Cardiac septum (tissue), 1 donor: ENCODE measurements at regions not wholly inside any gene's neighbourhood (a gene's known extent, or its start where the extent isn't known, plus 50 kb on each side); places are given as distances from the start of the nearest gene placed in this dataset.

Experiments
- DNase-seq: peaks from one replicate; pipeline ENCODE4 v3.0.0-alpha.2; 2020; ENCODE audit warnings: low spot score
- intact Hi-C: fragments of 100-400 bp; cut with DNase I; formaldehyde crosslinking; loops from one replicate; pipeline ENCODE4 v1.14.0; 2022
- donor health status: DM: no; HTN: no; CAD: no.

DNA sequence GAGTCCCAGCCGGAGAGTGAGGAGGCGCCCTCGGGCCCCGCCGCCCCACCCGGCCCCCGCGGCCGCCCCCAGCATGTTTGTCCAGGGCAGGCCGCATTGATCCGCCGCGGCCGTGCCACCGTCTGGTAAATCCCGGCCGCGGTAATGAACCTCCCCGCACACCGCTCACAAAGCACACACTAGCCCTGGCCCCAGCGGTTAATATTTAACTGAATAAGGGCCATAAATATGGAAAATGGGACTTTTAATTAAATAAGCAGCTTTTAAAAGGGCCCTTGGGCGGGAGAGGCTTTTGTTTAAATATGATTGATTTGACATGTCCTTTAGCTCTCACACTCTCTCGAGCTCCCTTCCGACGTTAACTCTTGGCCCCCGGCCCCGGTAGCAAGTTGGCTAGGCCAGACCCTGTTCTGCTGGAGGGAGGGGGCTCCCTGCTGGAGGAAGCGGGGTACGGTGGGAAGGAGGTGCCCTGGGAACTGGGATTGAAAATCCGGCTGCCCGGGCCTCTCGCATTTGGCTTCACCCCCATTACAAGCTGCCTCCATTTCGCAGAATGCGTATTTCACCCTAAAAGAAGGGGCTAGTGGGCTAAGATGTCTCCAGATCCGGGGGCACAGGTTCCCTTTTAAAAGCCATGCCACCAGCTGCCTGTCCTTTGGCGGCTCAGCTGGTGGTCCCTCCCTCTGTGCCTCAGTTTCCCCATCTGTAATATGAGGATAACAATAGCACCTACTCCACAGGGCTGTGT lies 199.8 kb downstream of the RBM19 start:
- intact Hi-C loops, result no loop called here
- no peak for DNase-seq

DNA sequence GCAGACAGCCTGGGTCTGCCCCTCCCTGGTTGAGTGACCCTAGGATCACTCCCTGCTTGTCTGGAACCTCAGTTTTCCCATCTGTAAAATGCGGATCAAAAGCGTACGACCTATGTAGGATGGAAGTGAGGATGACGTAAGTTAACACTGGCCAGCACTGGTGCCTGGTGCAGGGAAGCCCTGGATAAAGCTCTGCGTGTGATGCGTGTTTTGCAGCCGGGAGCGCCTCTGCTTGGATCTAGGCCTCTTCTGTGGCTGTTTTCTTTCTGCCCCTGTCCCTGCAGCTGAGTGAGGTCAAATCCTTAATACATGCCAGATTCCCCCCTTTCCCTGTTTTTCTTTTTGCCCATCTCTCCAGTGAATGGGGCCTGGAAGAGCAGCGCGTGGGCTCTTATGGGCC lies 201.5 kb downstream of the RBM19 start:
- intact Hi-C loops, result no loop called here
- DNase-seq, result no peak

- intact Hi-C loops, result no loop called here
- DNase-seq, result no peak
Measured at GRCh38 chr12:113762882-113763816, 203.0 kb downstream of the RBM19 start.

DNA sequence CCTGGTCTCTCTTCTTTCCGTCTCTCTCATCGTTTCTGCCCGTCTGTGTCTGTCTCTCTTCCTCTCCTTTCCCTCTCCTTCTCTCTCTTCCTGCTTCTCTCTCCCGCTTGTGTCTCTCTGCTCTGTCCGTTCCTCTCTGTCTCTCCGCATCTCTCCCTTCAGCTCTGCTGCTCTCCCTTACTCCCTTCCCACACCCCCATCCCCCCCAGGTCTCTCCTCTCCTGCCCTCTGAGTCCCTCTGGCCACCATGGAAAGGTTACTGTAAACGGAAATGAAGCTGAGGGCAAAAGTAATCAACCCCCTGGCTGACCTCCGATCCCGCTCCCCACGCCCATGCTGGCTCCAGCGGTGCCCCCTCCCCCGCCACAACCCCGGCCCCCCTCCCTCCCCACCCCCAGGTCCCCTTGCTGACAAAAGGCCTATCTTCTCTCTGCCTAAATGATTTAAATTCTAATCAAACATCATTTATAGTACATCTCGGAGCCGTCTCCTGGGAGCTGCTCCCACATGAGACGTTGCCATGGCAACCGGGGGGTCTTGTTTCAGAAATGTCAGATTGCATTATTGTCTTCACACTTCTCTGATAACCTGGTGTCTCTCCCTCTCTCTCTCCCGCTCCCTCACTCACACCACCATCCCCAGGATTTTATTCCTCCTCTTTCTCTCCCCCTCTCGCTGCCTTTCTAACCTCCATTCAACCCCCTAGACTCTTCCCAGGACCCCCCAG lies 203.8 kb downstream of the RBM19 start:
- no peak for DNase-seq
- intact Hi-C loops, result no loop called here

DNA sequence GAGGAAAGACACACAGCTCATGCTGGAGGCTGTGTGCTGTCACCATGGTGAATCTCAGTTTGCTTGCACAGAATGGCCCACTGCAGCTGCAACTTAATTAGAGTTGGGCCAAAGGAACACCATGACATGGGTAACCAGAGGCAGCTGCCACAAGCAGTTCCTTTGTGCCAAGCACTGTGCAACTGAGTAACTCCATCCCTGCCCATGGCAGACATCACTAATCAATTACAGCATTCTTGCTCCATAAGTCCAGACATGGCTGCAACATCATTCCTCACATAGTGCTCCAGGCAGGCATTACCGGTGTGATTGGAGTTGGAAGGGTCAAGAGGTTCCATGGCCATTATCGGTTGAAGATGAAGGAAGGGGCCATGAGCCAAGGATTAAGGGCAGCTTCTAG lies 207.0 kb downstream of the RBM19 start:
- intact Hi-C loops, result no loop called here
- no peak for DNase-seq

DNA sequence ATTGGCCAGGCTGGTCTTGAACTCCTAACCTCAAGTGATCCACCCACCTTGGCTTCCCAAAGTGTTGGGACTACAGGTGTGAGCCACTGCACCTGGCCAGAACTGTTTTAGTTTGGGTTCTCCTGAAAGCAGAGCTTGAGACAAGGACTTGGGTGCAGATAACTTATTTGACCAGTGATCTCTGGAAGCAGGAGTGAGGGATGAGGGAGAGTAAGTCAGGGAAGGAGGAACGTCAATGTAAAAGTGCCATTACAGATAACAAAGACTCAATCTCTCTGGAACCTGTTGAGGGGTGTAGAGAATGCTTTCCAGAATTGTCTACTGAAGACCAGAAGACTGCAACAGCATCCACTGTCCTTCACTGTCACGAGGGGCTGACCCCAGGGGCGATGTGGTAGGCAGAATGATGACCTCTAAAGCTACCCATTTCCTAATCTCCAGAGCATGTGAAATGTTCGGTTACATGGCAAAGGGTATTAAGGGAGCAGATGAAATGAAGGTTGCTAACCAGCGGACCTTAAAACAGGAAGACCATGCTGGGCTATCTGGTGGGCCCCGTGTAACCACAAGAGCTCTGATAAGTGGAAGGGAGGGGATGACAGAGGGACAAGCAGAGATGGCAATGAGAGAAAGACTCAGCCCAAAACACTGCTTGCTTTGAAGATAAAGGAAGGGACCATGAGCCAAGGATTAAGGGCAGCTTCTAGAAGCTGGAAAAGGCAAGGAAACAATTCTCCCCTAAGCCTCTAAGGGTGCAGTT lies 207.8 kb downstream of the RBM19 start:
- DNase-seq, result no peak
- intact Hi-C loops, result no loop called here

DNA sequence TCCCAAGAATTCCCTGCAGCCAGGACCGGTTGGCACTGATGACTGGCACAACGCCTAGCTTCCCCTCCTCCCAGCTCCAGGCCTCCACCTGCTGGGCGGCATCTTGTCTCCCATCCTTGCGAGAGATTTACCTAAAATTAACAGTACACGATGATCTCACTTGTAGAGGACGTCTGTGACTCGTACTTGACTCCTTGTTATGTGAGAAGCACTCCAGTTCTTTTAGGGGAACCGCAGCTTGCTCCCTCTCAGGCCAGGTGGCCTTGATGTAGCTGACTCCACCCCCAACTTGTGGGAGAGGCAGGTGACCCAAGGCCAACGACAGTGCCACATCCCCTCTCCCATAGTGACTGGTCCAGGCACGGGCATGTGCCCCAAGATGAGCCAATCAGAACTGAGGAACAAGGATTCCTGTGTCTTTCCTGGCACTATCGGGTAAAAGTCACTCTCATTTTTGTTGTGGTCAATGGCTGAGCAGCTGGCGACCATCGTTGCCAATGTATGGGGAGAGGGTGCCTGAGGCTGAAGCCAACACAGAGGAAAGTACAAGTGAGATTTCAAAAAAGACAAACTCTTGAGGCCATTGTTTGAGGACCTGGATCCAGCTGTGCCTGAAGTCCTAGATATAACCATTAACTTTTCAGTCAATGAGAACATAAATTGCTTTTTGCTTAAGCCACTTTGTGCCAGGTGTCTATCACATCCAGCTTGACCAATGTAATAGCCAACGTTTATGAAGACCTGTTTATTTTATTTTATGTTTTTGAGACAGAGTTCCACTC lies 208.7 kb downstream of the RBM19 start:
- DNase-seq, result no peak
- intact Hi-C loops, result no loop called here

GRCh38 chr12:113756609-113757008 lies 209.5 kb downstream of the RBM19 start:
- DNase-seq, result no peak
- intact Hi-C loops, result no loop called here

GRCh38 chr12:113755098-113755497 lies 211.0 kb downstream of the RBM19 start:
- no peak for DNase-seq
- intact Hi-C loops, result no loop called here

- intact Hi-C loops, result no loop called here
- DNase-seq, result no peak
Measured at GRCh38 chr12:113751513-113751912, 214.6 kb downstream of the RBM19 start.

DNA sequence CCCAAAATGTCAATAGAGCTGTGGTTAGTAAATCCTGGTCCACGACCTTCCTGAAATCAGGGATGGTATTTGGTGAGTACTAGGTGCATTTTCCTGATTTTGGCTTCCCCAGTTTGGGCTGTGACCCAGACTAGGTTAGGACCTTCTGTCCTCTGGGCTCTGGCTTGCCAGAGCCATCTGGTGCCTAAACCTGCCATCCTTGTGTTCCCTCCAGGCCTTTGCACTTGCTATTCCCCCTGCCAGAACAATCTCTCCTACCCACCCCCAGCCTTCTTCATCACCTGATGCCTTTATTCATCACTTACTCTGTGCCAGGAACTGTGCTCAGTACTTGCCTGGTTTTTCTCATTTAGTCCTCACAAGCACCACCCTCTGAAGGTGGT lies 216.7 kb downstream of the RBM19 start:
- intact Hi-C loops, result no loop called here
- DNase-seq, result no peak

GRCh38 chr12:113748707-113749432 lies 217.3 kb downstream of the RBM19 start:
- DNase-seq, result no peak
- intact Hi-C loops, result no loop called here

DNA sequence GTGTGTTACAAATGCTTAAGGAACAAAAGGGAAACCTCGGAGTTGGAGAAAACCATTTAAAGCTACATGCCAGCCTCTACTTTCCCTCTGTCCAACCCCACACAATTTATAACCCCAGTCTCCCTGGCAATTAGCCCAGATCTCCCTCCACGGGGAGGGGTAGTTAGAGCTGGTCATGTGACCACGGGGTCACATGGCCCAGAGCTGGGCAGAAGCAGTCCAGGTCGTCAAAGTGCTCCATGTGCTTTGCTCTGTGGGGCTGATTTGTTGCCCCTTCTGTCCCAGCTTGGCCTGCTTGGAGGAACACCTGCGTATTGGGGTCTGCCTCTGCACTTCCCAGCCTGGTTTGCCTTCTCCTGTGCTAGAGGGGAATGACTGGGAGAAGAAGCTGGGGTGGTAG lies 219.1 kb downstream of the RBM19 start:
- no peak for DNase-seq
- intact Hi-C loops, result no loop called here

- DNase-seq, result no peak
- intact Hi-C loops, result no loop called here
Measured at GRCh38 chr12:113744802-113745395, 221.2 kb downstream of the RBM19 start.

DNA sequence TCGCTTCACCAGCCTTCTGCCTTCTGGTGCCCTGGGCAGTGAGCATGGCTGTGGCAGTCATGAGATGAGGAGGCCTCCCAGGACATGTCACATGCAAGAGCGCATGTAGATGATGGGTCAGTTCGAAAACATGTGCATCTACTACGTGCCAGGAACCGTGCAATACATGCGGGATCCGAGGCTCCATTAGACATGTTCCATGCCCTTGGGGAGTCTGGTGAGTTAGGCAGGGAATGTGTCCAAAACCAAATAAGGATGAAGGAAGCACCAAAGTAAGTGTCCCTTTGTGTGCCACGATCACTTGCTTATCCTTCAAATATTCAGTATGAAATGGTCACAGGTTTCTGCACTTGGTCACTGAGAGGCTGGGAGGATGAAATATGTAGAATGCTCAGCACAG lies 223.3 kb downstream of the RBM19 start:
- intact Hi-C loops, result no loop called here
- no peak for DNase-seq

GRCh38 chr12:113740699-113741098 lies 225.4 kb downstream of the RBM19 start:
- intact Hi-C loops, result no loop called here
- no peak for DNase-seq

DNA sequence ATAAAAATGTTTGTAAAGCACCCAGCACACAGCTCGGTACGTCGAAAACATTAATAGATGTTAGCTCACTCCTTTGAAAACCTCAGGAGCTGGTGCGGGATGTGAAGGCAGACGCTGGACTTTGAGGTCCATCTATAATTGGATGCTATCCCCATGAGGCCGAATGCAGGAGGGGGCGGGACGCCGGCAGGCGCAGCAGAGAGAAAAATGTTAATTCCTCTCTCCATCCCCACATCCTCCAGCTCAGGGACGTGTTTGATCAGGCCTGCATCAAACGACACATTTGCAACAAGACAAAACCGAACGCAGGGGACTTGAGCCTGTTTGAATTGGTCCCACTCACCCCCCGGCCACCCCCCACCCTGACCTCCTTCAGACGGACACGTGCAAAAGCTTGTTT lies 231.0 kb downstream of the RBM19 start:
- no peak for DNase-seq
- intact Hi-C loops, result no loop called here

DNA sequence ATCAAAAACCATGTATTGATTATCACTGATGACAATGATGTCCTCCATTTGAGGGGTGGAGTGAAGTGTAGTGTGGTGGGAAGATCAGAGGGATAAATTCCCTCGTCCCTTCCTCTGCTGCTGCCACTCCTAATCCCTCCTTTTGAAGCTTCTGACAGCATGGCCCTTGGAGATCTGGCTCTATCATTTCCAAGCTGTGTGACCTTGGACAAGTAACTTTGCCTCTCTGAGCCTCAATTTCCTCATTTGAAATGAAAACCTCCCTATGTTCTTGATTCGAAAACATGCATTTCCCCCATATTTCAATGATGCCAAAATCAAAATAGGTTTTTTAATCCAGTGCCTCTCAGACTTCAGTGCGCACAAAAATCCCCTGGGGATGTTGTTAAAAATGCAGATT lies 231.6 kb downstream of the RBM19 start:
- no peak for DNase-seq
- intact Hi-C loops, result no loop called here
